ENCODE measurements at regions not wholly inside any gene's neighbourhood (a gene's known extent, or its start where the extent isn't known, plus 50 kb on each side); places are given as distances from the start of the nearest gene placed in this dataset.

GRCh38 chr12:77343291-77343690 lies 277.9 kb upstream of the E2F7 start:
- 61 to 77% (median 73%) methylated on average over 1 of the region's 1 CpG for WGBS, 4 donors
- no peaks in the 10 kb centered on the region for H3K36me3 ChIP-seq (replicated peaks in 1 of 2)
- H3K4me3 ChIP-seq, result no peak overlapping the region
- intact Hi-C loops (cut with DNase I), result no loop called here
- no peaks in the 10 kb centered on the region for H3K4me1 ChIP-seq (replicated peaks in 1 of 2)
- TF ChIP-seq CTCF (IDR thresholded peaks at IDR 0.05) (no peak), POLR2A (IDR thresholded peaks at IDR 0.05) (no peak)
- DNase-seq, result no peak
- H3K27ac ChIP-seq, result no peak overlapping the region
- no peaks in the 10 kb centered on the region for H3K27me3 ChIP-seq
- H3K9me3 ChIP-seq (replicated peaks in 1 of 3), result no peaks in the 10 kb centered on the region

GRCh38 chr12:77342253-77342652 lies 276.9 kb upstream of the E2F7 start:
- H3K27ac ChIP-seq, result no peak overlapping the region
- no peaks in the 10 kb centered on the region for H3K9me3 ChIP-seq (replicated peaks in 1 of 3)
- WGBS, 4 donors, result 40 to 53% (median 42%) methylated on average over 2 of the region's 2 CpGs
- no peak for TF ChIP-seq POLR2A (IDR thresholded peaks at IDR 0.05)
- TF ChIP-seq CTCF (IDR thresholded peaks at IDR 0.05), result no peak
- no peak overlapping the region for H3K4me3 ChIP-seq
- no peaks in the 10 kb centered on the region for H3K27me3 ChIP-seq
- intact Hi-C loops (cut with DNase I), result no loop called here
- H3K4me1 ChIP-seq (replicated peaks in 1 of 2), result no peaks in the 10 kb centered on the region
- no peaks in the 10 kb centered on the region for H3K36me3 ChIP-seq (replicated peaks in 1 of 2)
- no peak for DNase-seq

- H3K27ac ChIP-seq, result no peak overlapping the region
- H3K27me3 ChIP-seq, result no peaks in the 10 kb centered on the region
- TF ChIP-seq POLR2A (IDR thresholded peaks at IDR 0.05) (no peak), CTCF (IDR thresholded peaks at IDR 0.05) (no peak)
- 84 to 97% (median 91%) methylated on average over 1 of the region's 1 CpG for WGBS, 4 donors
- no peak for DNase-seq
- no peaks in the 10 kb centered on the region for H3K4me1 ChIP-seq (replicated peaks in 1 of 2)
- intact Hi-C loops (cut with DNase I), result no loop called here
- H3K9me3 ChIP-seq (replicated peaks in 1 of 3), result no peaks in the 10 kb centered on the region
- H3K4me3 ChIP-seq, result no peak overlapping the region
- no peaks in the 10 kb centered on the region for H3K36me3 ChIP-seq (replicated peaks in 1 of 2)
These were observed 274.2 kb upstream of the E2F7 start for GRCh38 chr12:77339610-77340009.

- intact Hi-C loops (cut with DNase I), result no loop called here
These were observed 272.0 kb upstream of the E2F7 start for GRCh38 chr12:77337362-77337761.

More at GRCh38 chr12:77337362-77337761, 272.0 kb upstream of the E2F7 start:
- no peak for TF ChIP-seq CTCF (IDR thresholded peaks at IDR 0.05)
- TF ChIP-seq POLR2A (IDR thresholded peaks at IDR 0.05), result no peak
- no peak overlapping the region for H3K4me3 ChIP-seq
- H3K27me3 ChIP-seq, result no peaks in the 10 kb centered on the region
- DNase-seq, result no peak
- no peaks in the 10 kb centered on the region for H3K36me3 ChIP-seq (replicated peaks in 1 of 2)
- 66 to 75% (median 74%) methylated on average over 5 of the region's 5 CpGs for WGBS, 4 donors
- H3K27ac ChIP-seq, result no peak overlapping the region
- no peaks in the 10 kb centered on the region for H3K9me3 ChIP-seq (replicated peaks in 1 of 3)
- no peaks in the 10 kb centered on the region for H3K4me1 ChIP-seq (replicated peaks in 1 of 2)

All from adrenal gland (tissue), 9 donors.